ENCODE measurements at regions not wholly inside any gene's neighbourhood (a gene's known extent, or its start where the extent isn't known, plus 50 kb on each side); places are given as distances from the start of the nearest gene placed in this dataset.
"Not testable (repeated sequence)": the region's sequence is repeated elsewhere in the genome, so short reads cannot be mapped to it uniquely, and the experiment has no call there.

- DNase-seq, result no peak
- H3K4me3 Mint-ChIP-seq, result no peak overlapping the region
- ATAC-seq (ENCODE audit: low read depth in 2 of 2), result no peak
- peaks cover 3% of the 10 kb centered on the region in 2 experiments for H3K9me3 ChIP-seq (ENCODE audit: control insufficient read depth in 2 of 2, low read length in 2 of 2)
- no peaks in the 10 kb centered on the region for H3K4me1 ChIP-seq (ENCODE audit: control insufficient read depth, insufficient read depth, low read length, poor library complexity, severe bottlenecking)
- no peak overlapping the region for H3K27ac ChIP-seq (ENCODE audit: insufficient read depth, low read length, poor library complexity, severe bottlenecking)
- H3K27me3 Mint-ChIP-seq, result no peaks in the 10 kb centered on the region
- peaks cover 0 to 21% (median 1%) of the 10 kb centered on the region in 7 donors for H3K9me3 Mint-ChIP-seq
- no peak overlapping the region for H3K4me3 ChIP-seq (ENCODE audit: low read depth, low read length)
- H3K36me3 ChIP-seq (ENCODE audit: control insufficient read depth, insufficient read depth, low read length), result no peaks in the 10 kb centered on the region
- H3K27ac Mint-ChIP-seq, result no peak overlapping the region
- no peaks in the 10 kb centered on the region for H3K36me3 Mint-ChIP-seq
- H3K4me1 Mint-ChIP-seq, result no peaks in the 10 kb centered on the region
- no peaks in the 10 kb centered on the region for H3K27me3 ChIP-seq (ENCODE audit: control insufficient read depth, insufficient read depth, low read length)
Measured at GRCh38 chr4:60682901-60683300, 517.2 kb upstream of the ADGRL3 start.

- Mint-ChIP-seq H3K36me3 (no peaks in the 10 kb centered on the region), H3K4me1 (no peaks in the 10 kb centered on the region), H3K27ac (no peak overlapping the region), H3K9me3 (peaks cover 0 to 21% (median 1%) of the 10 kb centered on the region in 7 donors), H3K27me3 (no peaks in the 10 kb centered on the region), H3K4me3 (no peak overlapping the region)
- H3K36me3 ChIP-seq (ENCODE audit: control insufficient read depth, insufficient read depth, low read length), result no peaks in the 10 kb centered on the region
- no peaks in the 10 kb centered on the region for H3K4me1 ChIP-seq (ENCODE audit: control insufficient read depth, insufficient read depth, low read length, poor library complexity, severe bottlenecking)
- no peaks in the 10 kb centered on the region for H3K27me3 ChIP-seq (ENCODE audit: control insufficient read depth, insufficient read depth, low read length)
- H3K4me3 ChIP-seq (ENCODE audit: low read depth, low read length), result no peak overlapping the region
- ATAC-seq (ENCODE audit: low read depth in 2 of 2) (no peak), DNase-seq (no peak)
- H3K27ac ChIP-seq (ENCODE audit: insufficient read depth, low read length, poor library complexity, severe bottlenecking), result no peak overlapping the region
- peaks cover 3% of the 10 kb centered on the region in 2 experiments for H3K9me3 ChIP-seq (ENCODE audit: control insufficient read depth in 2 of 2, low read length in 2 of 2)
Measured at GRCh38 chr4:60683357-60683756, 516.8 kb upstream of the ADGRL3 start.

- no peak overlapping the region for H3K4me3 Mint-ChIP-seq
Measured at GRCh38 chr4:60683973-60684372, 516.2 kb upstream of the ADGRL3 start.

GRCh38 chr4:60696062-60696461 is 504.1 kb upstream of the ADGRL3 start:
- not testable (repeated sequence) for H3K27me3 ChIP-seq (ENCODE audit: control insufficient read depth, insufficient read depth, low read length); H3K36me3 ChIP-seq (ENCODE audit: control insufficient read depth, insufficient read depth, low read length); H3K36me3 Mint-ChIP-seq; H3K27me3 Mint-ChIP-seq; H3K27ac ChIP-seq (ENCODE audit: insufficient read depth, low read length, poor library complexity, severe bottlenecking); H3K4me3 ChIP-seq (ENCODE audit: low read depth, low read length); H3K27ac Mint-ChIP-seq; H3K4me3 Mint-ChIP-seq; H3K9me3 ChIP-seq (ENCODE audit: control insufficient read depth in 2 of 2, low read length in 2 of 2); ATAC-seq (ENCODE audit: low read depth in 2 of 2); H3K4me1 ChIP-seq (ENCODE audit: control insufficient read depth, insufficient read depth, low read length, poor library complexity, severe bottlenecking); H3K4me1 Mint-ChIP-seq; DNase-seq
- H3K9me3 Mint-ChIP-seq, result peaks cover 0 to 35% (median 12%) of the 10 kb centered on the region in 7 donors

More at GRCh38 chr4:60683973-60684372, 516.2 kb upstream of the ADGRL3 start:
- Histone ChIP-seq H3K27ac (ENCODE audit: insufficient read depth, low read length, poor library complexity, severe bottlenecking) (no peak overlapping the region), H3K27me3 (ENCODE audit: control insufficient read depth, insufficient read depth, low read length) (no peaks in the 10 kb centered on the region), H3K4me1 (ENCODE audit: control insufficient read depth, insufficient read depth, low read length, poor library complexity, severe bottlenecking) (no peaks in the 10 kb centered on the region), H3K4me3 (ENCODE audit: low read depth, low read length) (no peak overlapping the region), H3K9me3 (ENCODE audit: control insufficient read depth in 2 of 2, low read length in 2 of 2) (peaks cover 3% of the 10 kb centered on the region in 2 experiments), H3K36me3 (ENCODE audit: control insufficient read depth, insufficient read depth, low read length) (no peaks in the 10 kb centered on the region)
- H3K27ac Mint-ChIP-seq, result no peak overlapping the region
- no peaks in the 10 kb centered on the region for H3K36me3 Mint-ChIP-seq
- no peak for DNase-seq
- no peaks in the 10 kb centered on the region for H3K27me3 Mint-ChIP-seq
- ATAC-seq (ENCODE audit: low read depth in 2 of 2), result no peak
- peaks cover 0 to 23% (median 1%) of the 10 kb centered on the region in 7 donors for H3K9me3 Mint-ChIP-seq
- H3K4me1 Mint-ChIP-seq, result no peaks in the 10 kb centered on the region

DNA sequence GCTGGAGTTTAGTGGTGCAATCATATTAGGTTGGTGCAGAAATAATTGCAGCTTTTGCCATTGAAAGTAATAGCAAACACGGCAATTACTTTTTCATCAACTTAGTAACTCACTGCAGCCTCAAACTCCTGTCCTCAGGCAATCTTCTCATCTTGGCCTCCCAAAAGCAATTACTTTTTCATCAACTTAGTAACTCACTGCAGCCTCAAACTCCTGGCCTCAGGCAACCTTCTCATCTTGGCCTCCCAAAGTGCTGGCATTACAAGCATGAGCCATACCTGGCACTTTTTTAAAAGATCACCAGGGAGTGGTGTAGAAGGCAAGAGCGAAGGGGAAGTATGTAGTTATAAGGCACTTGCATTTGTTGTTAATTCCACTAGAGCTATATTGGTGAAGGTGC is 491.1 kb upstream of the ADGRL3 start:
- no peak overlapping the region for H3K4me3 Mint-ChIP-seq
- ATAC-seq (ENCODE audit: low read depth in 2 of 2) (no peak), DNase-seq (no peak)
- H3K4me3 ChIP-seq (ENCODE audit: low read depth, low read length), result no peak overlapping the region
- peaks cover 0 to 28% (median 7%) of the 10 kb centered on the region in 7 donors for H3K9me3 Mint-ChIP-seq
- H3K27me3 ChIP-seq (ENCODE audit: control insufficient read depth, insufficient read depth, low read length), result no peaks in the 10 kb centered on the region
- H3K27me3 Mint-ChIP-seq, result no peaks in the 10 kb centered on the region
- H3K36me3 Mint-ChIP-seq, result no peaks in the 10 kb centered on the region
- no peaks in the 10 kb centered on the region for H3K9me3 ChIP-seq (ENCODE audit: control insufficient read depth in 2 of 2, low read length in 2 of 2)
- no peak overlapping the region for H3K27ac Mint-ChIP-seq
- no peaks in the 10 kb centered on the region for H3K4me1 ChIP-seq (ENCODE audit: control insufficient read depth, insufficient read depth, low read length, poor library complexity, severe bottlenecking)
- H3K36me3 ChIP-seq (ENCODE audit: control insufficient read depth, insufficient read depth, low read length), result no peaks in the 10 kb centered on the region
- no peaks in the 10 kb centered on the region for H3K4me1 Mint-ChIP-seq
- no peak overlapping the region for H3K27ac ChIP-seq (ENCODE audit: insufficient read depth, low read length, poor library complexity, severe bottlenecking)

DNA sequence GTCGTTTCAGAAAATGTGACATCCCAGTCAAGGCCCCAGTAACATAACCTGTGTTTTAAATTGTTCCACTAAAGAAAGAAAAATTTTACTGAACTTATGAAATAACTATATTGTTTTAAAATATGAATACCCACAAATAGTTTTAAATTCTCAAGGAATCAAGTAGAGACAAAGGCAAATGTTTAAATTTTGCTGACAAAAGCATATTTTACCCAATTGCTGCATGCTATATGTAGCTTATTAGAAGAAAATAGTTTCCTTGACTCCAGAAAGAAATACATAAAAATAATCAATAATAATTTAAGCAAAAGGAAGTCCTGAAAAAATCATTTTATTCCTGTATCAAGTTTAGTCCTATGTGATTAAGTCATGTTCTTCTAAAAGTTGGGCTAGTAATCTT is 481.3 kb upstream of the ADGRL3 start:
- H3K27me3 ChIP-seq (ENCODE audit: control insufficient read depth, insufficient read depth, low read length), result no peaks in the 10 kb centered on the region
- H3K4me3 ChIP-seq (ENCODE audit: low read depth, low read length), result no peak overlapping the region
- ATAC-seq (ENCODE audit: low read depth in 2 of 2), result no peak
- no peak for DNase-seq
- Mint-ChIP-seq H3K4me1 (no peaks in the 10 kb centered on the region), H3K27me3 (no peaks in the 10 kb centered on the region), H3K4me3 (no peak overlapping the region), H3K36me3 (no peaks in the 10 kb centered on the region), H3K9me3 (peaks cover 2 to 17% (median 5%) of the 10 kb centered on the region in 7 donors), H3K27ac (no peak overlapping the region)
- no peaks in the 10 kb centered on the region for H3K36me3 ChIP-seq (ENCODE audit: control insufficient read depth, insufficient read depth, low read length)
- no peaks in the 10 kb centered on the region for H3K4me1 ChIP-seq (ENCODE audit: control insufficient read depth, insufficient read depth, low read length, poor library complexity, severe bottlenecking)
- no peak overlapping the region for H3K27ac ChIP-seq (ENCODE audit: insufficient read depth, low read length, poor library complexity, severe bottlenecking)
- H3K9me3 ChIP-seq (ENCODE audit: control insufficient read depth in 2 of 2, low read length in 2 of 2), result peaks cover 0 to 2% of the 10 kb centered on the region in 2 experiments

DNA sequence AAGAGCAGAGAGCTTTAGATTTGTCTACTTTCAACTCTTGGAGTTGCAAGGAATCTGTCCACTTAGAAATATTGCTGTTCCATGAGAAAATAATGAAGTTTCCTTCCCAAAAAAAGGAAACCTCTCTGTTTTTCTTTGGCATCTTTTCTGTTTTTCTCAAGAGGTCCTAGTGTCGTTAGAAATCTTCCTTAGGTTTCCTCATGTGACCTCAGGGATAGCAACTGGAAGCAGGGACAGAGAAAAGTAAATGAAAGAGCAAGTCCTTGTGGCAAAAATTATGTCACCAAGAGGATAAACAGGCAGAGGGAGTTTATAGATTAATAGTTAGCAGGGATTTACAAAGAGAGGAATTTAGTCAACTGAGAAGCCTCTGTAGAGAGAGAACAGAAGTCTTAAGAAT is 478.4 kb upstream of the ADGRL3 start:
- no peaks in the 10 kb centered on the region for H3K9me3 ChIP-seq (ENCODE audit: control insufficient read depth in 2 of 2, low read length in 2 of 2)
- no peaks in the 10 kb centered on the region for H3K36me3 Mint-ChIP-seq

GRCh38 chr4:60723796-60724195 is 476.3 kb upstream of the ADGRL3 start:
- ATAC-seq (ENCODE audit: low read depth in 2 of 2) (no peak), DNase-seq (no peak)
- no peaks in the 10 kb centered on the region for H3K4me1 Mint-ChIP-seq
- H3K4me3 ChIP-seq (ENCODE audit: low read depth, low read length), result no peak overlapping the region
- H3K36me3 ChIP-seq (ENCODE audit: control insufficient read depth, insufficient read depth, low read length), result no peaks in the 10 kb centered on the region
- H3K4me1 ChIP-seq (ENCODE audit: control insufficient read depth, insufficient read depth, low read length, poor library complexity, severe bottlenecking), result no peaks in the 10 kb centered on the region
- no peaks in the 10 kb centered on the region for H3K27me3 ChIP-seq (ENCODE audit: control insufficient read depth, insufficient read depth, low read length)
- no peaks in the 10 kb centered on the region for H3K36me3 Mint-ChIP-seq
- no peak overlapping the region for H3K4me3 Mint-ChIP-seq
- peaks cover 4 to 23% (median 7%) of the 10 kb centered on the region in 7 donors for H3K9me3 Mint-ChIP-seq
- H3K27ac ChIP-seq (ENCODE audit: insufficient read depth, low read length, poor library complexity, severe bottlenecking), result no peak overlapping the region
- H3K27ac Mint-ChIP-seq, result no peak overlapping the region
- no peaks in the 10 kb centered on the region for H3K9me3 ChIP-seq (ENCODE audit: control insufficient read depth in 2 of 2, low read length in 2 of 2)
- no peaks in the 10 kb centered on the region for H3K27me3 Mint-ChIP-seq

More for the DNA sequence above, 478.4 kb upstream of the ADGRL3 start:
- no peak overlapping the region for H3K27ac ChIP-seq (ENCODE audit: insufficient read depth, low read length, poor library complexity, severe bottlenecking)
- Mint-ChIP-seq H3K9me3 (peaks cover 2 to 20% (median 5%) of the 10 kb centered on the region in 7 donors), H3K4me3 (no peak overlapping the region), H3K27me3 (no peaks in the 10 kb centered on the region), H3K4me1 (no peaks in the 10 kb centered on the region), H3K27ac (no peak overlapping the region)
- ATAC-seq (ENCODE audit: low read depth in 2 of 2) (no peak), DNase-seq (no peak)
- no peaks in the 10 kb centered on the region for H3K4me1 ChIP-seq (ENCODE audit: control insufficient read depth, insufficient read depth, low read length, poor library complexity, severe bottlenecking)
- H3K36me3 ChIP-seq (ENCODE audit: control insufficient read depth, insufficient read depth, low read length), result no peaks in the 10 kb centered on the region
- no peaks in the 10 kb centered on the region for H3K27me3 ChIP-seq (ENCODE audit: control insufficient read depth, insufficient read depth, low read length)
- H3K4me3 ChIP-seq (ENCODE audit: low read depth, low read length), result no peak overlapping the region
